ENCODE measurements at regions not wholly inside any gene's neighbourhood (a gene's known extent, or its start where the extent isn't known, plus 50 kb on each side); places are given as distances from the start of the nearest gene placed in this dataset.

DNA sequence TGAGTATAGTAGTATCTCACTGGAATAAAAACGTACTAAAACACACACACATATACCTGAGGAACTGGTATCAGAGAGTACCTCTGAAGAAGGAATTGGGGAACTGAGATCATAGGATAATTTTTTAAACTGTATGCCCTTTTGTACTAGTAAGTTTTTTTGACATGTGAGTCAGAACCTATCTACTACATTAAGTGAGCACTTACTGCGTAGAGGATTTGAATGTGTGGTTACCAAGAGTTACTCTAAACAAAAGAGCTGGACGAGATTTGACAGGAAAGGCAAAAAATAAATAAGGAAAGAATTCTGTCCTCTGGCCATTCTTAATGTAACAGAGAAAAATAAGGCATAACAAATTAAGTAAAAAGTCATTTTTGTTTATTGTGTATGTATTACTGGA is 546.5 kb upstream of the FAT1 start:
- TF ChIP-seq SUZ12 (IDR thresholded peaks at IDR 0.05) (no peak), NFRKB (IDR thresholded peaks at IDR 0.05) (no peak), ARNT (IDR thresholded peaks at IDR 0.05) (no peak), BHLHE40 (IDR thresholded peaks at IDR 0.05; ENCODE audit: borderline replicate concordance) (no peak)
